ENCODE measurements at regions not wholly inside any gene's neighbourhood (a gene's known extent, or its start where the extent isn't known, plus 50 kb on each side); places are given as distances from the start of the nearest gene placed in this dataset.

GRCh38 chr1:209104646-209105045 lies 478.9 kb upstream of the CAMK1G start:
- no peak for TF ChIP-seq SIN3A (IDR thresholded peaks at IDR 0.05; ENCODE audit: borderline replicate concordance, insufficient read depth, low read length)
- no peak for TF ChIP-seq POLR2AphosphoS5 (IDR thresholded peaks at IDR 0.05; ENCODE audit: low read depth, low read length)
- TF ChIP-seq TAF1 (IDR thresholded peaks at IDR 0.05; ENCODE audit: borderline replicate concordance, insufficient read depth, low read length), result no peak

All from PFSK-1 (cell line).